H9 (cell line): ENCODE measurements at regions not wholly inside any gene's neighbourhood (a gene's known extent, or its start where the extent isn't known, plus 50 kb on each side); places are given as distances from the start of the nearest gene placed in this dataset.

Source experiments
- DNase-seq: peaks from one replicate; pipeline ENCODE4 v3.0.0-alpha.2; 2017
- H2AFZ ChIP-seq: one replicate; pipeline ENCODE4 v1.6.1; 2013; ENCODE audit warnings: mild to moderate bottlenecking, low read length, control low read depth, moderate library complexity
- H2AK5ac ChIP-seq: 2 replicates; pipeline ENCODE4 v1.6.1; 2013; ENCODE audit warnings: low read length, control low read depth, mixed read lengths; ENCODE audit not compliant: insufficient read length
- H2BK120ac ChIP-seq: one replicate; pipeline ENCODE4 v1.6.1; 2013; ENCODE audit warnings: low read depth, mild to moderate bottlenecking, low read length, control low read depth, inconsistent platforms; ENCODE audit not compliant: poor library complexity, severe bottlenecking
- H2BK12ac ChIP-seq: 2 replicates; pipeline ENCODE4 v1.6.1; 2013; ENCODE audit warnings: low read length, control low read depth, mixed read lengths, low read depth; ENCODE audit not compliant: insufficient read length
- H2BK15ac ChIP-seq: 2 replicates; pipeline ENCODE4 v1.6.1; 2013; ENCODE audit warnings: low read depth, low read length, control low read depth
- H2BK20ac ChIP-seq: one replicate; pipeline ENCODE4 v1.6.1; 2013; ENCODE audit warnings: low read depth, mild to moderate bottlenecking, low read length, control low read depth, inconsistent platforms; ENCODE audit not compliant: poor library complexity, severe bottlenecking
- H2BK5ac ChIP-seq: 2 replicates; pipeline ENCODE4 v1.6.1; 2013; ENCODE audit warnings: low read length, control low read depth, mixed read lengths; ENCODE audit not compliant: insufficient read length
- H3K14ac ChIP-seq: 2 replicates; pipeline ENCODE4 v1.6.1; 2013; ENCODE audit warnings: low read length, control low read depth; ENCODE audit not compliant: insufficient read depth
- H3K18ac ChIP-seq: 2 replicates; pipeline ENCODE4 v1.6.1; 2013; ENCODE audit warnings: low read depth, mild to moderate bottlenecking, mixed read lengths, low read length, control low read depth; ENCODE audit not compliant: insufficient read length
- H3K23ac ChIP-seq: 2 replicates; pipeline ENCODE4 v1.6.1; 2013; ENCODE audit warnings: low read length, control low read depth, mixed read lengths, low read depth; ENCODE audit not compliant: insufficient read length
- H3K23me2 ChIP-seq: 2 replicates; pipeline ENCODE4 v1.6.1; 2013; ENCODE audit warnings: low read depth, mild to moderate bottlenecking, mixed read lengths, low read length, control low read depth; ENCODE audit not compliant: insufficient read length, poor library complexity, severe bottlenecking
- H3K27ac ChIP-seq: 2 replicates; pipeline ENCODE4 v1.5.1; 2013; ENCODE audit warnings: low read length, control low read depth, mixed read lengths, low read depth; ENCODE audit not compliant: insufficient read length
- H3K27me3 ChIP-seq: 2 replicates; pipeline ENCODE4 v1.6.1; 2013; ENCODE audit warnings: low read length, control low read depth, inconsistent platforms; ENCODE audit not compliant: insufficient read depth
- H3K4ac ChIP-seq: 2 replicates; pipeline ENCODE4 v1.6.1; 2013; ENCODE audit warnings: low read depth, mild to moderate bottlenecking, control low read depth, inconsistent platforms, low read length, moderate library complexity
- H3K4me1 ChIP-seq: 2 replicates; pipeline ENCODE4 v1.6.1; 2013; ENCODE audit warnings: low read length, control low read depth, inconsistent platforms; ENCODE audit not compliant: insufficient read depth
- H3K4me2 ChIP-seq: 2 replicates; pipeline ENCODE4 v1.6.1; 2013; ENCODE audit warnings: low read length, control low read depth, mixed read lengths; ENCODE audit not compliant: insufficient read length, insufficient read depth
- H3K56ac ChIP-seq: 2 replicates; pipeline ENCODE4 v1.6.1; 2013; ENCODE audit warnings: low read depth, mild to moderate bottlenecking, mixed read lengths, low read length, control low read depth; ENCODE audit not compliant: insufficient read length
- H3K79me1 ChIP-seq: 2 replicates; pipeline ENCODE4 v1.6.1; 2013; ENCODE audit warnings: low read depth, mild to moderate bottlenecking, moderate library complexity, low read length, control low read depth, inconsistent platforms; ENCODE audit not compliant: insufficient read depth, poor library complexity, severe bottlenecking
- H3K79me2 ChIP-seq: 2 replicates; pipeline ENCODE4 v1.6.1; 2013; ENCODE audit warnings: low read length, control low read depth, inconsistent platforms; ENCODE audit not compliant: insufficient read depth
- H3K9ac ChIP-seq: 2 replicates; pipeline ENCODE4 v1.6.1; 2013; ENCODE audit warnings: low read length, control low read depth, mixed read lengths; ENCODE audit not compliant: insufficient read length; ENCODE audit errors: extremely low read depth
- H3K9me3 ChIP-seq: one replicate; pipeline ENCODE4 v1.6.1; 2013; ENCODE audit warnings: low read depth, low read length, inconsistent platforms; ENCODE audit not compliant: control insufficient read depth
- H3T11ph ChIP-seq: one replicate; pipeline ENCODE4 v1.6.1; 2013; ENCODE audit warnings: mild to moderate bottlenecking, low read length, control low read depth, inconsistent platforms
- H4K20me1 ChIP-seq: one replicate; pipeline ENCODE4 v1.6.1; 2013; ENCODE audit not compliant: control insufficient read depth, insufficient read length, insufficient read depth
- H4K5ac ChIP-seq: 2 replicates; pipeline ENCODE4 v1.6.1; 2013; ENCODE audit warnings: low read depth, mild to moderate bottlenecking, mixed read lengths, low read length, control low read depth; ENCODE audit not compliant: insufficient read length
- H4K8ac ChIP-seq: replicated peaks from 2 replicates; pipeline ENCODE4 v1.6.1; 2013; ENCODE audit warnings: low read length, control low read depth, mixed read lengths, low read depth; ENCODE audit not compliant: insufficient read length
- H4K91ac ChIP-seq: 2 replicates; pipeline ENCODE4 v1.6.1; 2013; ENCODE audit warnings: low read depth, mild to moderate bottlenecking, moderate library complexity, mixed read lengths, low read length, control low read depth; ENCODE audit not compliant: insufficient read length
- H3K27ac Mint-ChIP-seq, 3 experiments: 2 replicates in 2 of 3; 3 replicates in 1 of 3; pipeline ENCODE4 v1.8.0; 2020 to 2021; ENCODE audit warnings: mixed read lengths in 3 of 3, mild to moderate bottlenecking in 1 of 3, moderate library complexity in 1 of 3
- H3K27me3 Mint-ChIP-seq: 2 replicates; pipeline ENCODE4 v1.8.0; 2021; ENCODE audit warnings: low read depth, mild to moderate bottlenecking, moderate library complexity, mixed read lengths
- H3K36me3 Mint-ChIP-seq, 3 experiments: 2 replicates in 2 of 3; 3 replicates in 1 of 3; pipeline ENCODE4 v1.8.0; 2020 to 2021; ENCODE audit warnings: low read depth in 3 of 3, mixed read lengths in 3 of 3; ENCODE audit not compliant: insufficient read depth in 1 of 3
- H3K4me1 Mint-ChIP-seq, 2 experiments: 2 replicates each; pipeline ENCODE4 v1.8.0; 2020; ENCODE audit warnings: mixed read lengths in 2 of 2
- H3K4me3 Mint-ChIP-seq, 2 experiments: 2 replicates in 1 of 2; 3 replicates in 1 of 2; pipeline ENCODE4 v1.8.0; 2020 to 2021; ENCODE audit warnings: mild to moderate bottlenecking in 2 of 2, mixed read lengths in 2 of 2, moderate library complexity in 1 of 2
- H3K9me3 Mint-ChIP-seq, 2 experiments: 2 replicates in 1 of 2; 3 replicates in 1 of 2; pipeline ENCODE4 v1.8.0; 2020; ENCODE audit warnings: mild to moderate bottlenecking in 2 of 2, mixed read lengths in 2 of 2, moderate library complexity in 1 of 2
- TF ChIP-seq, protein P1 (sequence below): fragments of 200-600 bp; sonication (generic); conservative IDR thresholded peaks from 3 replicates; pipeline ENCODE4 v1.8.0; 2021; ENCODE audit warnings: antibody characterized with exemption, mild to moderate bottlenecking

DNA sequence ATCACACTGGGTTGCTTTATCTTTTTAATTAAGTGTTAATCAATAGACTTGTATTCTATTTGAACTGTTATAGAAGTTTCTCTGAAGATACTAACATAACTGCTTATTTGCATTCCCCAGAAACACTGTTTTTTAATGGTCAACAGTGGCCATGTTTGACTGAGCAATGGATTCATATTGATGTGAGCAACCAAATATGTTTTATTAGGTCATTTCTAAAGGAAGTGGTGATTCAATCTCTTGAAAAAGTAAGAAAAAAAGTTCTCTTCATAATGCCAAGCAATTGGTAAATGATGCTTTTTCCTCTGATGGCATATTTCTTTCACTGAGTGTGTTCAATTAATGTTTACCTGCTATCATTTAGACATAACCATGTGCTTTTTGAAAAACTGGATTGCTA lies 593.0 kb upstream of the CITED2 start:
- no peak for DNase-seq

More for the DNA sequence above, 593.0 kb upstream of the CITED2 start:
- Mint-ChIP-seq H3K4me1 (peaks cover 20 to 22% of the 10 kb centered on the region in 2 experiments), H3K9me3 (no peaks in the 10 kb centered on the region), H3K27ac (no peak overlapping the region), H3K36me3 (peaks cover 0 to 3% (median 0%) of the 10 kb centered on the region in 3 experiments; a peak in 1 of 7 replicates), H3K4me3 (no peak overlapping the region), H3K27me3 (no peaks in the 10 kb centered on the region)
- H4K5ac ChIP-seq = no peak overlapping the region
- H3K4me2 ChIP-seq = no peak overlapping the region
- H3K23ac ChIP-seq = no peak overlapping the region
- H3K9me3 ChIP-seq = no peaks in the 10 kb centered on the region
- no peaks in the 10 kb centered on the region for H3K4me1 ChIP-seq
- H2BK12ac ChIP-seq = no peak overlapping the region
- no peak overlapping the region for H3K4ac ChIP-seq
- peaks cover 2% of the 10 kb centered on the region; the same call in 1 of the 2 replicates for H3K79me2 ChIP-seq
- H2BK120ac ChIP-seq = no peak overlapping the region
- no peaks in the 10 kb centered on the region for H3K79me1 ChIP-seq
- H3K27ac ChIP-seq = no peak overlapping the region
- no peak overlapping the region for H4K8ac ChIP-seq
- H2AFZ ChIP-seq = no peak overlapping the region
- TF ChIP-seq, protein P1, sequence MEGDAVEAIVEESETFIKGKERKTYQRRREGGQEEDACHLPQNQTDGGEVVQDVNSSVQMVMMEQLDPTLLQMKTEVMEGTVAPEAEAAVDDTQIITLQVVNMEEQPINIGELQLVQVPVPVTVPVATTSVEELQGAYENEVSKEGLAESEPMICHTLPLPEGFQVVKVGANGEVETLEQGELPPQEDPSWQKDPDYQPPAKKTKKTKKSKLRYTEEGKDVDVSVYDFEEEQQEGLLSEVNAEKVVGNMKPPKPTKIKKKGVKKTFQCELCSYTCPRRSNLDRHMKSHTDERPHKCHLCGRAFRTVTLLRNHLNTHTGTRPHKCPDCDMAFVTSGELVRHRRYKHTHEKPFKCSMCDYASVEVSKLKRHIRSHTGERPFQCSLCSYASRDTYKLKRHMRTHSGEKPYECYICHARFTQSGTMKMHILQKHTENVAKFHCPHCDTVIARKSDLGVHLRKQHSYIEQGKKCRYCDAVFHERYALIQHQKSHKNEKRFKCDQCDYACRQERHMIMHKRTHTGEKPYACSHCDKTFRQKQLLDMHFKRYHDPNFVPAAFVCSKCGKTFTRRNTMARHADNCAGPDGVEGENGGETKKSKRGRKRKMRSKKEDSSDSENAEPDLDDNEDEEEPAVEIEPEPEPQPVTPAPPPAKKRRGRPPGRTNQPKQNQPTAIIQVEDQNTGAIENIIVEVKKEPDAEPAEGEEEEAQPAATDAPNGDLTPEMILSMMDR = no peak
- no peaks in the 10 kb centered on the region for H3K27me3 ChIP-seq
- H3K14ac ChIP-seq = no peak overlapping the region
- H3K18ac ChIP-seq = no peak overlapping the region
- H2BK5ac ChIP-seq = no peak overlapping the region
- H3K23me2 ChIP-seq = no peaks in the 10 kb centered on the region
- H4K91ac ChIP-seq = no peak overlapping the region
- H2BK20ac ChIP-seq = no peak overlapping the region
- H2BK15ac ChIP-seq = no peak overlapping the region
- H4K20me1 ChIP-seq = no peaks in the 10 kb centered on the region
- no peak overlapping the region for H2AK5ac ChIP-seq
- no peak overlapping the region for H3T11ph ChIP-seq
- H3K9ac ChIP-seq = no peak overlapping the region
- H3K56ac ChIP-seq = no peak overlapping the region
